ENCODE measurements at regions not wholly inside any gene's neighbourhood (a gene's known extent, or its start where the extent isn't known, plus 50 kb on each side); places are given as distances from the start of the nearest gene placed in this dataset.

DNA sequence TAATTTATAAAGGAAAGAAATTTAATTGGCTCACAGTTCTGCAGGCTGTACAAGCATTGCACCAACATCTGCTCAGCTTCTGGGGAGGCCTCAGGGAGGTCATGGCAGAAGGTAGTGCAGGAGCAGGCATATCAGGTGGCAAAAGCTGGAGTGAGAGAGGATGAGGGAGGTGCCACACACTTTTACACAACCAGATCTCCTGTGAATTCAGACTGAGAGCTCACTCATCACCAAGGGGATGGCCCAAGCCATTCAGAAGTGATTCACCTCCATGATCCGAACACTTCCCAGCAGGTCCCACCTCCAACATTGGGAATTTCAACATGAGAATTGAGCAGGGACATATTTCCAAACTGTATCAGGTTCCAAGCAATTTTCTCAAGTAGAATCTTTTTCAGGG is 84.7 kb upstream of the BRINP1 start:
- DNase-seq, result no peak

DNA sequence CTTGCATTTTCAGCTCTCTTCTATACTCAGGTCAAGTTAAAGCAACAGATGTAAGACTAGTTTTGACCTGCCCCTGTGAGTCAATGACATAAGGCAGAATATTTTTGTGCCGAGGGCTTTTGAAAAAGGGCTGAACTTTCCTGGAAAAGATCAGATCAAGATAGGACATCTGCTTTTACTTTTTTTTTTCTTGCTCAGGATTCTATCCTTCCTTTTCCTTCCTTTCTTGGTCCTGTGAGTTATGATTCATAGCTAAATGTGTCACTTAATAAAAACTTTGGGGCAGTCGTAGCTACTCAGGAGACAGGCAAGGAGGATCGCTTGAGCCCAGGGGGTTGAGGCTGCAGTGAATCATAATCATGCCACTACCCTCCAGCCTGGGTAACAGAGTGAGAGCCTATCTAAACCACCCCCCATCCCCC is 84.3 kb upstream of the BRINP1 start:
- DNase-seq, result no peak

DNA sequence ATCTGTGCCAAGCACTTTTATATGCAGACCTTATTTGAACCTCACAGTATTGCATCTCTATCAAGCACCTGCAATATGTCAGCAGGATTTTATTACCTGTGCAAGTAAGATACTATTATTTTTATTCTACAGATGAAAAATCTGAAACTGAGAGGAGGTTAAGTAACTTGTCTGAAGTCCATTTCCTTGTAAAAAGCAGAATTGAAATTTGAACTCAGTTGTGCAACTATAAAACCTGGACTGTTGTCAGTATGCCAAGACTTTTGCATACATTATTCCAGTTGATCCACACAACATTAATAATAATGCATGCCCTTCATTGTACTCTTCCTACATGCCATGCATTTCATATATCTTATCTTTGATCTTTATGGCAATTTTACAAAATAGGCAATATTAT is 82.2 kb upstream of the BRINP1 start:
- DNase-seq, result no peak

DNA sequence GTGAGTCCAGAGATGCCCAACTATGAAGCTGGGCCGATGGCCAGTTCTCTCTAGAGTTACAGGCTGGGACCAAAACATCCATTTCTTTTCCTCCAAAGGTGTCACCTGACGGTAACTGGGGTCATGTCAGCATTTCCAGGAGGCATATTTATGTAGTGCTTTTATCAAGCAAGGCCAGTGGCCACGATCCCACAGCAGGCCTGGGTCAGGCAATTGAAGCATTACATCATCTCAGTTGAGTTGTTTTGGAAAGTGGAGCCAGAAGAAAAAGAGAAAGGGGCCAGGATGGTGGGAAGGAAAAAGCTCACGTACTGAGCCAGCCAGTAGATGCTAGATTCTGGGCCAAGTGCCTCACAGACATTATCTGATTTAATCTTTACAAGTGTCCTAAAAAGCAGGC is 73.9 kb upstream of the BRINP1 start:
- no peak for DNase-seq

DNA sequence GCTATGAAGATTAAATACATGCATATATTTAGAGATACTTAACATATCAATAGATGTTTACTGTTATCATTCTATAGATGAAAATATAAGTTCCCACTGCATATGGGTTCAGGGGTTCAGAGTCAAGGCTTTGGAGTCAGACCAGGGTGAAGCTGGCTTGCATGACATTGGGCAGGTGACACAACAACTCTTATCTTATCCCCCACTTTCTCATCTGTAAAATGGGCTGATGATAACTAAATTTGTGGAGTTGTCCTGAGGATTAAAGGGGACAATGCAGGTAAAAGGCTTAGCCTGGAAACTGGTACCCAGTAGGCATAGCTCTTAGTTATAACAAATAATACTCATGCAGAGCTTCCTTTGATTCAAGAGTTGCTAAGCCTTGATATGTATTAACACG is 72.6 kb upstream of the BRINP1 start:
- DNase-seq, result no peak

DNA sequence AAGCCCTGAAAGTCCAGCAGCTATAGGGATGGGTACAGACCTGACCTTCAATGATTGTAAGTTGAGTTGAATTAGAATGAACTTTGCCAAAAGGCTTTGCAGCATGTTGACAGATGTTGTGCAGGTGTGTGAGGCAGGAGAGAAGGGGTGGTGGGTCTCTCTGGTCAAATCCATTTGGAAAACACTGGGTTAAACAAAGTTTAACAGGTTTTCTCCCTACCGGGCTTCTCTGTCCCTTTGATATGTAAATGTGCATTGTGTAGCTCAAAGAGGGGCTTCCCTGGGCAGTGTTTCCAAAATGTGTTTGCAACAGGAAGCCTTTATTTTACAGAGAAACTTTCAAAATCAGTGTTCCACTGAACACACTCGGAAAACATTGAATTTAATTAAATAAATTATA is 72.1 kb upstream of the BRINP1 start:
- no peak for DNase-seq

DNA sequence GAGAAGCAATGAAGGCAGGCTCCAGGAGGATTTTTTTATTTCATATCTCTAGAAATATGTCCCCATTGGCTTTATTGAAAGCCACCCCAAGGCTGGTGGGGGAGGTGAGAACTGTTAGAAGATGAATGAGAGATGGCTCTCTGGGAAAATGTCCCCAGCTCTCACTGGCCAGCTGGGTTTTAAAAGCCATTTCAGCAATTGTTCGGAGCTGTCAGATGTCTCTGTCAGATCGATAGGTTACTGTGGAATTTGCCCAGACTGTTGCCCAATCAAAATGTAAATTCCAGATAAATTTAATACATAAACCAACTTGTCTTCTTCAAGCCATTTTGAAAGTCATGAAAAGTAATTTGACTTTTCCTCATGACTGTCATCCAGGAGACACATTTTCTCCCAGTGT is 67.0 kb upstream of the BRINP1 start:
- DNase-seq, result no peak

DNA sequence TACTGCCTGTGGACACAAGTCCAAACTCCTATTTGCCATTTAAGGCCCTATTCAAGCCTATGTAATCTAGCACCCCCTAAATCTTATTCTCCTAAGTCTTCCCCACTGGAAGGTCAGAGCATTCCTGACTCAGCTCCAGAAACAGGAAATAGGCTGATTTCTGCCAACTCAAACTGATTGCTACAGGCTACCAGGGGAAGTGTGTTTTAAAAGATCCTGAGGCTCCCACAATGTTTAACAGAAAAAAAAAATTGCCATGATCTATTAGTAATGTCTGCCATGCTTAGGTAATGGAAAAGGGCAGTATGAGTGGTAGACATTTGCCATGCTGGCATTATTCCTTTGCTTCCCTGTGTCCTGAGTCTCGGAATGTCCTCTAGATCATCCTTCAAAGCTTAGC is 65.8 kb upstream of the BRINP1 start:
- no peak for DNase-seq

DNA sequence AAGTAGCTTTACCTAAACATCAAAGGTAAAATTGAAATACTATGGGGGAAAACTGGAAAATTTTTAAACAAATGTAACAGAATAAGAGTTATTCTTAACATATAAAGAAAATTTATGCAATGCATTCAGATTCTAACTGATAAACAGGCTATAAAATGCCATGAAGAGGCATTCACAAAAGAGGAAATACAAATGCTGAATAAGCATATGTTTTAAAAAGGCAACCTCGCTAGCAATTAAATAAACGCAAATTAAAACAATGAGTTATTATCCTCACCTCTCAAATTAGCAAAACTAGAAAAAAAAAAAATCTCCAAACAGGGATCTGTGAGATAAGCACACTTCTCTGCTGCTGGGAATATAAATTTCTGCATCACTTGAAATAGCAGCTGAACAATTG is 63.2 kb upstream of the BRINP1 start:
- no peak for DNase-seq

DNA sequence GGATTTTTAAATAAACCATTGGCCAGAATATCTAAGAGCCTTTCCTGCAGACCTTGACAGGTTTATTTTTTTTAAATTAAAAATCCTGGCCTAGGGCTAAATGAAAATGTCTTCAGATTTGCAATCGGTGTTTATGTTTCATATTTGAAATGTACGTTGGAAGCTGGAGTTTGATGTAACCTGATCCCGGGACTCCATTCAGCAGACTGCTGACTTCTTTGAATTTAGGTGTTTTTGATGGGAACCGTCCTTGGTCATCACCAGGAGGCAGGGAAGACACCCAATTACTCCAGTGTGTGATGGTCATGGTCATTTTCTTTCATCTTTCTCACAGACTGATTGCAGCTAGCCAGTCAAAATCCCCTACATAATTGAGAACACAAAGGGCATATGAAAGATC is 60.1 kb upstream of the BRINP1 start:
- no peak for DNase-seq

DNA sequence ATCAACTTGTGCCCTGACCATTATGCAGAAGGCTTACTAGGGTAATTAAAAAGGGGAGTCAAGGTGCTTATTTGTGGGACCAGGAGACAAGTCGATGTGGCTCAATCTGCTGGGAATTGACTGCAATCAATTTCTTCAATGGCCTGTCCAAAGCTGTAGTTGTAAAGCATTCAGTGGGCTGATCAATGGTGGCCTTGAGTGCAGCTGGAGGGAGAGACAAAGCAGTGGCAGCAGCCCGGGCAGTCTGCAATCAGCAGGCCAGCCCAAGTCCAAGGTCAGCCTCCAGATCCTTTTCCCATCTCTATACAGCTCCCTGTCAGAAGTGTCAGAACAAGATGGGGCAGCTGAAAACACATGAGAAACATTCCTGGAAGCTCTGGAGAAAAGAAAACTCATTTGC is 51.0 kb upstream of the BRINP1 start:
- no peak for DNase-seq

All from hematopoietic multipotent progenitor cell treated with erythropoietin and hydrocortisone succinate and interleukin-3 and kit ligand, for 6 days (in vitro differentiated cells).